Neutrophil (primary cell): ENCODE measurements at regions not wholly inside any gene's neighbourhood (a gene's known extent, or its start where the extent isn't known, plus 50 kb on each side); places are given as distances from the start of the nearest gene placed in this dataset.
"Not testable (repeated sequence)": the region's sequence is repeated elsewhere in the genome, so short reads cannot be mapped to it uniquely, and the experiment has no call there.

Experiments used
- H3K27ac ChIP-seq: fragments of 200-600 bp; sonication (generic); 2 replicates; pipeline ENCODE4 v1.5.1; 2016; ENCODE audit warnings: mild to moderate bottlenecking, moderate library complexity
- H3K27me3 ChIP-seq: fragments of 200-600 bp; sonication (generic); 2 replicates; pipeline ENCODE4 v1.6.0; 2016; ENCODE audit warnings: mild to moderate bottlenecking
- H3K36me3 ChIP-seq: fragments of 200-600 bp; sonication (generic); 2 replicates; pipeline ENCODE4 v1.5.1; 2017
- H3K4me1 ChIP-seq, 2 experiments: fragments of 200-600 bp in 1 of 2; sonication (generic) in 1 of 2; 1 replicate in 1 of 2; 2 replicates in 1 of 2; pipeline versions ENCODE4 v1.5.1 to v1.6.1; 2013 to 2016; ENCODE audit warnings: low read depth in 1 of 2, low read length in 1 of 2, mild to moderate bottlenecking in 1 of 2, moderate library complexity in 1 of 2; ENCODE audit not compliant: control insufficient read depth in 1 of 2, insufficient read depth in 1 of 2
- H3K4me3 ChIP-seq, 2 experiments: fragments of 200-600 bp in 1 of 2; sonication (generic) in 1 of 2; 1 replicate in 1 of 2; 2 replicates in 1 of 2; pipeline ENCODE4 v1.5.1; 2013 to 2016; ENCODE audit warnings: low read depth in 1 of 2, low read length in 1 of 2, mild to moderate bottlenecking in 1 of 2, moderate library complexity in 1 of 2
- H3K9me3 ChIP-seq: fragments of 200-600 bp; sonication (generic); 2 replicates; pipeline ENCODE4 v1.5.1; 2016
- TF ChIP-seq, protein P1 (sequence below): fragments of 200-600 bp; sonication (generic); IDR thresholded peaks from 2 replicates; pipeline ENCODE4 v1.5.1; 2016; ENCODE audit warnings: antibody characterized with exemption

DNA sequence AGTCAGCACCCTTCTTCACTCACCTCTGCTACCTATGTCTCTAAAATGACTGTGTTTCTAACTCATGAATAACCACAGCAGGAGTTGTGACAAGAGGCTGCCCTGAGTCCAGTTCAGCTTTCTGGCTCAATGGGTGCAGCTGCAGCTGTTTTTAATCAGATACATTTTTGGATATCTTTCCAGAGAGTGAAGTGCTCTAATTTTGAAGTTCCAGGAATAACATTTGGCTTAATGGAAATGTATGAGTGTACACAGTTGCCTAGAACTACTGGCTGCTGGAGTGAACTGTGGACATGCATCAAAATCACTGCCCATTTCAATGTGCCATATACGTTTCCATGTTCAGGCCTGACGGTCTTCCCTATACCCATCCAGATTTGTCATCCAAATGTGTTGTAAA lies 769.5 kb upstream of the ANO3 start:
- Histone ChIP-seq H3K27me3 (no peaks in the 10 kb centered on the region), H3K4me3 (no peak overlapping the region), H3K4me1 (no peaks in the 10 kb centered on the region), H3K27ac (no peak overlapping the region), H3K36me3 (no peaks in the 10 kb centered on the region), H3K9me3 (no peaks in the 10 kb centered on the region)
- TF ChIP-seq, protein P1, sequence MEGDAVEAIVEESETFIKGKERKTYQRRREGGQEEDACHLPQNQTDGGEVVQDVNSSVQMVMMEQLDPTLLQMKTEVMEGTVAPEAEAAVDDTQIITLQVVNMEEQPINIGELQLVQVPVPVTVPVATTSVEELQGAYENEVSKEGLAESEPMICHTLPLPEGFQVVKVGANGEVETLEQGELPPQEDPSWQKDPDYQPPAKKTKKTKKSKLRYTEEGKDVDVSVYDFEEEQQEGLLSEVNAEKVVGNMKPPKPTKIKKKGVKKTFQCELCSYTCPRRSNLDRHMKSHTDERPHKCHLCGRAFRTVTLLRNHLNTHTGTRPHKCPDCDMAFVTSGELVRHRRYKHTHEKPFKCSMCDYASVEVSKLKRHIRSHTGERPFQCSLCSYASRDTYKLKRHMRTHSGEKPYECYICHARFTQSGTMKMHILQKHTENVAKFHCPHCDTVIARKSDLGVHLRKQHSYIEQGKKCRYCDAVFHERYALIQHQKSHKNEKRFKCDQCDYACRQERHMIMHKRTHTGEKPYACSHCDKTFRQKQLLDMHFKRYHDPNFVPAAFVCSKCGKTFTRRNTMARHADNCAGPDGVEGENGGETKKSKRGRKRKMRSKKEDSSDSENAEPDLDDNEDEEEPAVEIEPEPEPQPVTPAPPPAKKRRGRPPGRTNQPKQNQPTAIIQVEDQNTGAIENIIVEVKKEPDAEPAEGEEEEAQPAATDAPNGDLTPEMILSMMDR: no peak

DNA sequence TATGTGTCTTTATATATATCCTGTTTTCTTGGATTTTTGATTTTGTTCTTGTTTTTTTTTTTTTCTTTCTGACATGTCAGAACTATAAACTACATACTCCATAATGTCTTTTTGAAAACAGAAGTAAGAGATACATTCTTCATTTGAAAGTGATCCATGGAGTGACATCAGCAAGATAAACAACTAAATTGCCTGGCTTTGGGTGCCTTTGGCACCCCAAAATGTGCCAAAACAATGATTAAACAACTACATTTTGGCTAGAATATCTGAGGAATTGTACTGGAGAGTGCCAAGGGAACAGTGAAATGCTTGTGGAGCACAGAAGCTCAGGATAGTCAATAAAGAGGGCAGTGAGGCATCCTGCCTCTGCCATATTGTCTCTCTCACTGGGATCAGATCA lies 766.1 kb upstream of the ANO3 start:
- H3K4me3 ChIP-seq: no peak overlapping the region
- H3K9me3 ChIP-seq: no peaks in the 10 kb centered on the region
- H3K4me1 ChIP-seq: no peaks in the 10 kb centered on the region
- no peak overlapping the region for H3K27ac ChIP-seq
- TF ChIP-seq, protein P1: no peak
- no peaks in the 10 kb centered on the region for H3K36me3 ChIP-seq
- H3K27me3 ChIP-seq: no peaks in the 10 kb centered on the region

DNA sequence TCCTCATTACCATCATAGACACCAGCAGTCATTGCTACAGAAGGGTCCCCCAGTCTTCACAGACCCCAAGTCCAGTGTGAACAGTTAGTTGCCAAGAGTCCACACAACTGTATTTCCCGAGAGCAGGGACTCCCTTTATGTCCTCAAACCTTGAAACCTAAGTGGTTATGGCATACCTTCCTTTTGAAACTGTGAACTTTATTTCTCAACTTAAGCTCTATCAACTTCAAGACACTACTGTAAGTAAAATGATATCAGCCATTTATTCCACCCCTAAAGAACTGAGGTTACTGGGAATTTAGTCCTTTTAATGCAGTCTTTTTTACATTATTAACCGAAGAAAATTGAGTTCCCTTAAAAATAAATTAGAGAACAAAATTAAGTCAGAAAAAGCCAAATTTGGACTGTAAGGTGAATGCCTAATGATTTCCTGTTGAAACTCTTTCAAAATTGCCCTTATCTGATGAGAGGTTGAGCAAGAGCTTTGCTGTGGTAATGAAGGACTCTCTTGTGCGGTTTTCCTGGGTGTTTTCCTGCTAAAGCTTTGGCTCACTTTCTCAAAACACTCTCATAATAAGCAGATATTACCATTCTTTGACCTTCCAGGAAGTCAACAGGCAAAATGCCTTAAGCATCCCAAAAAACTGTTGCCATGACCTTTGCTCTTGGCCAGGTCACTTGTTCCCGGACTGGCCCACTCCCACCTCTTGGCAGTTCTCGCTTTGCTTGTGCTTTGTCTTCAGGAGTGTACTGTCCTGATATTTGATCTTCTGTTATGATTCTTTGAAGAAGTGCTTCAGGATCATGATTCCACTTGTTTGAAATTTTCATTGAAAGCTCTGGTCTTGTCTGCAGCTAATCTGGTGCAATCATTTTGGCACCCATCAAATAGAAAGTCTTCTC lies 765.4 kb upstream of the ANO3 start:
- H3K9me3 ChIP-seq: no peaks in the 10 kb centered on the region
- H3K4me1 ChIP-seq: no peaks in the 10 kb centered on the region
- no peak overlapping the region for H3K4me3 ChIP-seq
- H3K27ac ChIP-seq: no peak overlapping the region
- TF ChIP-seq, protein P1: no peak
- H3K27me3 ChIP-seq: no peaks in the 10 kb centered on the region
- H3K36me3 ChIP-seq: no peaks in the 10 kb centered on the region

DNA sequence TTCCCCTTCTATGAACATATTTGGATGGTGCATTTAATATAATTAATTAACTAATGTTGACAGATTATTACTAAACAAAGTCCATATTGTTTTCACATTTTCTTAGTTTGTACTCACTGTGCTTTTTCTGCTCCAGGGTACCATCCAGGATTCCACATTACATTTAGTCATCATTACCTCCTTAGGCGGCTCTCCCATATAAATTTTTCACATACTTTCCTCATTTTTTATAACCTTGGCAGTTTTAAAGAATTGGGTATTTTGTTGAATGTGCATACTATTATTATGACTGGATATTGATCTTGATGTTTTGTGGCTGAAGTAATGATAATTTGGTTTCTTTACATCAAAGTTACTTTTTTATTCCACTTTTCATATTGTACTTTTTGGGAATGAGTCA lies 755.6 kb upstream of the ANO3 start:
- TF ChIP-seq, protein P1: no peak
- Histone ChIP-seq H3K9me3 (no peaks in the 10 kb centered on the region), H3K36me3 (no peaks in the 10 kb centered on the region), H3K27me3 (no peaks in the 10 kb centered on the region), H3K27ac (no peak overlapping the region), H3K4me3 (no peak overlapping the region), H3K4me1 (no peaks in the 10 kb centered on the region)

DNA sequence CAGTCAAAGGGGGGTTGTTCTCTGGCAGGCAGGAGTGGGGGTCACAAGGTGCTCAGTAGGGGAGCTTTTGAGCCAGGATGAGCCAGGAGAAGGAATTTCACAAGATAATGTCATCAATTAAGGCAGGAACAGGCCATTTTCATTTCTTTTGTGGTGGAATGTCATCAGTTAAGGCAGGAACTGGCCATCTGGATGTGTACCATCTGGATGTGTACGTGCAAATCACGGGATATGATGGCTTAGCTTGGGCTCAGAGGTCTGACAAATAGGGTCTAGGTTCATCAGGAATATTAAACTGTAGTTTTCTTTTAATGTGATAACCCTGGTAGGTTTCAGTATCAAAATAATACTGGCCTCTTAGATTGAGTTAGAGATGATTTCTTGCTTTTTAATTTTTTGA lies 752.4 kb upstream of the ANO3 start:
- not testable (repeated sequence) for H3K4me3 ChIP-seq, H3K36me3 ChIP-seq, H3K27ac ChIP-seq, H3K4me1 ChIP-seq, H3K9me3 ChIP-seq, H3K27me3 ChIP-seq

DNA sequence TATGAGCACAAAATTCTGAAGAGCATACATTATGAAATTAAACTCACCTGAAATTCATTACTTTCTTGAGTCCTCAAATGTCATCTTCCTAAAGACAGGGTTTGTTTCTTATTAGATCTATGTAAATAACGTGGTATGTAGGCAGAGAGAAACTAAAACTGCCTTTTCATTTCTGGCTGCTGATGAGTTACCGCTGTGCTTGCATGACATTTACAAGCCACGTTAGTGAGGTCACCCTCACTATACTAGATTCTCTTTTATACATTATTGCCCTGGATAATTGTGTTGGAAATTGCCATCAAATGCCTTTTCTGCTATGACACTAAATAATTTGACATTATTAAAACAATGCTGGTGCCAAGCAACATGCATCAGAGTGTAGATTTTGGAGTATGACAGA lies 748.3 kb upstream of the ANO3 start:
- no peaks in the 10 kb centered on the region for H3K27me3 ChIP-seq
- H3K9me3 ChIP-seq: no peaks in the 10 kb centered on the region
- no peaks in the 10 kb centered on the region for H3K36me3 ChIP-seq
- no peak overlapping the region for H3K4me3 ChIP-seq
- TF ChIP-seq, protein P1: no peak
- H3K27ac ChIP-seq: no peak overlapping the region
- H3K4me1 ChIP-seq: no peaks in the 10 kb centered on the region
